ENCODE measurements at regions not wholly inside any gene's neighbourhood (a gene's known extent, or its start where the extent isn't known, plus 50 kb on each side); places are given as distances from the start of the nearest gene placed in this dataset.

DNA sequence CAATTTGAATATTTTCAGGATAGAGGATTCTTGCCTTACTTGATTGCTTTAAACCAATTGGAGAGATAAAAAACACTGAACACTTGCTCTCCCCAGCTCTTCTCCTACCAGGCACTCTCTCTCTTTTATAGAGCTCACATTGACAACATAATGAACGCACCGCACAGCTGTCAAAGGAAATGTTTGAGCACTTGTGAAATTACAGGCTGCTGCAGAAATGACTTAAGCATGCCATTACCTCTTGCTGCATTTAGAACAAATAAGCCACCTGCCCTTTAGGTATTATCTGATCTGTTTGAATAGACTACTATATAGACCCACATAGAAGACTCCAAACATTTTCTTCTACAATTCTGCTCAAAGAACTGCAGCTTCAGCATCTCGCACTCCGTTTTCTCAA lies 227.7 kb downstream of the C4orf33 start:
- intact Hi-C loops (cut with DNase I), result no loop called here
- H3K4me3 ChIP-seq (replicated peaks in 1 of 3), result no peak overlapping the region
- no peaks in the 10 kb centered on the region for H3K36me3 ChIP-seq
- WGBS, 2 donors, result 59 to 68% methylated on average over 4 of the region's 4 CpGs
- no peaks in the 10 kb centered on the region for H3K27me3 ChIP-seq
- DNase-seq, result no peak
- TF ChIP-seq POLR2A (IDR thresholded peaks at IDR 0.05), result no peak
- TF ChIP-seq, protein P1, sequence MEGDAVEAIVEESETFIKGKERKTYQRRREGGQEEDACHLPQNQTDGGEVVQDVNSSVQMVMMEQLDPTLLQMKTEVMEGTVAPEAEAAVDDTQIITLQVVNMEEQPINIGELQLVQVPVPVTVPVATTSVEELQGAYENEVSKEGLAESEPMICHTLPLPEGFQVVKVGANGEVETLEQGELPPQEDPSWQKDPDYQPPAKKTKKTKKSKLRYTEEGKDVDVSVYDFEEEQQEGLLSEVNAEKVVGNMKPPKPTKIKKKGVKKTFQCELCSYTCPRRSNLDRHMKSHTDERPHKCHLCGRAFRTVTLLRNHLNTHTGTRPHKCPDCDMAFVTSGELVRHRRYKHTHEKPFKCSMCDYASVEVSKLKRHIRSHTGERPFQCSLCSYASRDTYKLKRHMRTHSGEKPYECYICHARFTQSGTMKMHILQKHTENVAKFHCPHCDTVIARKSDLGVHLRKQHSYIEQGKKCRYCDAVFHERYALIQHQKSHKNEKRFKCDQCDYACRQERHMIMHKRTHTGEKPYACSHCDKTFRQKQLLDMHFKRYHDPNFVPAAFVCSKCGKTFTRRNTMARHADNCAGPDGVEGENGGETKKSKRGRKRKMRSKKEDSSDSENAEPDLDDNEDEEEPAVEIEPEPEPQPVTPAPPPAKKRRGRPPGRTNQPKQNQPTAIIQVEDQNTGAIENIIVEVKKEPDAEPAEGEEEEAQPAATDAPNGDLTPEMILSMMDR (IDR thresholded peaks at IDR 0.05), result no peak
- no peaks in the 10 kb centered on the region for H3K4me1 ChIP-seq
- H3K27ac ChIP-seq, result no peak overlapping the region
- H3K9me3 ChIP-seq, result no peaks in the 10 kb centered on the region

DNA sequence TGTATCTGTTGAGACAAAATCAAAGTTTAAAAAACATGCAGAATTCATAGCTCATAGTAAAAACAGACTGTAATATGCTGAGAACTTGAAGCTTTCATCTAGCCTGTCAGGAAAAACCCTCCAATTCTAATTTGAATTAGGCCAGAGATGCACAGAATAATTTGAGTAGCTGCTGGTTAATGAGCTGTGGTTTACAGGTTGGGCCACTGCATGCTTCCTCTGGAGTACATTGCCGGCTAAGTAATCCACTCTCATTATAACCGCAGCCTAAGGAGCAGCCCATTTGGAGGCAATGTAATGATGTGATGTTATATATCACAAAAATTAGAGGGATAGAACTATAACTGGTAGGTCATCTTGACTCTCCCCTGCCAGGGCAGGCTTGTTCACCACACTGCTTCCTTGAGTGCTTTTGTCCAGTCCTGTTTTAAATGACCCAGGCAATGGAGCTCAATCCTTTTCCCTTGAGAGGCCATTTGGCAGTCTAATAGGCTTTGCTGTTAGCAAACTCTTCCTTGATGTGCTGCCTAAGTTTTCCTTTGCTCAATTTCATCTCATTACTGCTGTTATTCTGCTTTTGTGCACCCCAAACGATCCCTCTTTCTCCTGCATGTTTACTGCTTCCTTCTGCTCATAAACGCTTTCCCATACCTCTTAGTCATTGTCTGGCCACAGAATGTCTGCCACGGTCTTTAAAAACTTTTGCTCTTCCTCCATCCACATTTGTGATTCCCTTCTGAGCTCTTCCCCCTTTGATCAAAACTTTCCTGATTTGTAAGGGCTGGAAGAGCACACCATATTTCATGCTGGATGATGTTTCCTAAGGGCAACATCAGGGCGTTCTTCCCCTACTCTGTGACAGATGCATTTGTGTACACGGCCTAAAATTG lies 230.9 kb downstream of the C4orf33 start:
- H3K9me3 ChIP-seq, result no peaks in the 10 kb centered on the region
- no peak overlapping the region for H3K27ac ChIP-seq
- no peaks in the 10 kb centered on the region for H3K4me1 ChIP-seq
- WGBS, 2 donors, result 34% methylated on average over 7 of the region's 7 CpGs
- H3K36me3 ChIP-seq, result no peaks in the 10 kb centered on the region
- no peak overlapping the region for H3K4me3 ChIP-seq (replicated peaks in 1 of 3)
- intact Hi-C loops (cut with DNase I), result no loop called here
- peak; percentile 6 to 11 for DNase-seq
- H3K27me3 ChIP-seq, result no peaks in the 10 kb centered on the region
- TF ChIP-seq, protein P1 (IDR thresholded peaks at IDR 0.05), result no peak
- TF ChIP-seq POLR2A (IDR thresholded peaks at IDR 0.05), result no peak

DNA sequence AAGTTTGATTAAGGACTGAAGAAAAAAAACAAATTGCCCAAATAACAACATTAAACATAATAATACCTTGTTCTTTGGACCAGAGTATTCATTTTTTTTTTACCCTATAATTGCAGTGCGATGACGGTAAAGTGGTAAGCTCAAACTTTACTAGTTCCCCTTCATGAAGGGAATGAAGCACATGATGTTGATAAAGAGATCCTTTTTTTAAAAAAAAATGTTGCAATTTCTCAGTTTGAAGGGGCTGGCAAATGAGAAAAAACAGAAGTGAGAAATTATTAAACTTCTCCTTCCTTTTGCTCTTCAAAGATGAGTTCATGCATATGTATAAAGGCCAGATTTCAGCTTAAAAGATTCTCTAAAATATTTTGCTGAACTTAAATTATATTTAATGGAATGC lies 231.7 kb downstream of the C4orf33 start:
- 92 to 95% methylated on average over 2 of the region's 2 CpGs for whole genome bisulfite sequencing, 2 donors
- H3K27ac ChIP-seq, result no peak overlapping the region

DNA sequence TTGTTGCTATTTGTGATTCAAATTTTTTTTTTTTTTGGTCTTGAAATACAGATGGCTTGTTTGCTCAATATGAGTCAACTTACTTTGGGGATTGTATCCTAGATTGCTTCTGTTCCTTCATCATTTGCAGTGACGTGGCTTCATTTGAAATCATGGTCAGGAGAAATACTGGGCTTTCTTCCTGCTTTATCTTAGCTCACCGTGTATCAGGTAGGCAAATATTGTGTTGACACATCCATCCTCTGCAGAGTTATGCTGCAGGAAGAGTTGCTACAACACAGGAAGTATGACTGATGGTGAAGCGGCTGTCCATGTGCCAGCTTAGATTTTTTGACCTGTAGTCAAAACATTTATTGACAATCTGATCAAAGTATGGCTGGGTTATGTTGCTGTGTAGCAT lies 232.2 kb downstream of the C4orf33 start:
- intact Hi-C loops (cut with DNase I), result no loop called here
- no peaks in the 10 kb centered on the region for H3K4me1 ChIP-seq
- no peaks in the 10 kb centered on the region for H3K36me3 ChIP-seq
- WGBS, 2 donors, result 81 to 85% methylated on average over 3 of the region's 3 CpGs
- no peak overlapping the region for H3K27ac ChIP-seq
- DNase-seq, result no peak
- no peaks in the 10 kb centered on the region for H3K9me3 ChIP-seq
- TF ChIP-seq POLR2A (IDR thresholded peaks at IDR 0.05), result no peak
- TF ChIP-seq, protein P1 (IDR thresholded peaks at IDR 0.05), result no peak
- H3K27me3 ChIP-seq, result no peaks in the 10 kb centered on the region
- H3K4me3 ChIP-seq (replicated peaks in 1 of 3), result no peak overlapping the region

More for the DNA sequence above, 231.7 kb downstream of the C4orf33 start:
- Histone ChIP-seq H3K4me1 (no peaks in the 10 kb centered on the region), H3K4me3 (replicated peaks in 1 of 3) (no peak overlapping the region), H3K9me3 (no peaks in the 10 kb centered on the region), H3K27me3 (no peaks in the 10 kb centered on the region), H3K36me3 (no peaks in the 10 kb centered on the region)
- intact Hi-C loops (cut with DNase I), result no loop called here
- no peak for DNase-seq
- TF ChIP-seq, protein P1 (IDR thresholded peaks at IDR 0.05), result no peak
- TF ChIP-seq POLR2A (IDR thresholded peaks at IDR 0.05), result no peak

DNA sequence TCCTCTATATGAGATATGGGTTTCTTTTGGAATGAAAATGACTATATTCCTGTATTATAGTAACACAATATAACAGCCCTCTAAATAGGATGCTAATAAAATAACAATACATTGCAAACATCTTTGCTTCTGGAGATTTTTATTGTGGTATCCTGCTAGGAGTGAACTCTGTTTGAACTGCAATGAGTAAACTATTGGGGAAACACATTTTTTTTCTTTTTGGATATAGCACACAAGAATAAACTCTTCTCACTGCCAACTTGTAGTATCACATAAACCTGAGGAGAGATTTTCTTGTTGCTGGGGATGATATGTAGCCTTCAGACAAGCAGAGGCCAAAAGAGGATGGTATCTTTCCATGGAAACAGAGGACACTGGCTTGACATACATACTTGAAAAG lies 238.2 kb downstream of the C4orf33 start:
- intact Hi-C loops (cut with DNase I), result no loop called here
- Histone ChIP-seq H3K27ac (no peak overlapping the region), H3K27me3 (no peaks in the 10 kb centered on the region), H3K36me3 (no peaks in the 10 kb centered on the region), H3K4me1 (no peaks in the 10 kb centered on the region), H3K9me3 (no peaks in the 10 kb centered on the region), H3K4me3 (replicated peaks in 1 of 3) (no peak overlapping the region)
- no peak for TF ChIP-seq POLR2A (IDR thresholded peaks at IDR 0.05)
- TF ChIP-seq, protein P1 (IDR thresholded peaks at IDR 0.05), result no peak
- no peak for DNase-seq
